Bronchial epithelial cell (primary cell): ENCODE measurements at regions not wholly inside any gene's neighbourhood (a gene's known extent, or its start where the extent isn't known, plus 50 kb on each side); places are given as distances from the start of the nearest gene placed in this dataset.

Experiments used
- DNase-seq: peaks from one replicate; pipeline ENCODE4 v3.0.0-alpha.2; 2010; ENCODE audit warnings: low read depth
- FAIRE-seq: peaks from 2 replicates; lab custom pipeline; 2011; peaks lifted over from hg19 to GRCh38; lab: Jason Lieb, UNC
- H3K27me3 ChIP-seq: 2 replicates; pipeline ENCODE4 v1.5.1; 2011; ENCODE audit warnings: low read length; ENCODE audit not compliant: control insufficient read depth, insufficient read depth
- H3K36me3 ChIP-seq: 2 replicates; pipeline ENCODE4 v1.5.1; 2011; ENCODE audit warnings: low read length; ENCODE audit not compliant: control insufficient read depth, insufficient read depth
- H3K4me3 ChIP-seq: 2 replicates; pipeline ENCODE4 v1.5.1; 2011; ENCODE audit warnings: mild to moderate bottlenecking, low read depth, low read length, control low read depth
- TF ChIP-seq, protein P1 (sequence below): IDR thresholded peaks from 2 replicates; pipeline ENCODE4 v1.5.1; 2011; ENCODE audit warnings: mild to moderate bottlenecking, moderate library complexity, low read length, control low read depth, inconsistent platforms; ENCODE audit not compliant: insufficient read depth, severe bottlenecking

DNA sequence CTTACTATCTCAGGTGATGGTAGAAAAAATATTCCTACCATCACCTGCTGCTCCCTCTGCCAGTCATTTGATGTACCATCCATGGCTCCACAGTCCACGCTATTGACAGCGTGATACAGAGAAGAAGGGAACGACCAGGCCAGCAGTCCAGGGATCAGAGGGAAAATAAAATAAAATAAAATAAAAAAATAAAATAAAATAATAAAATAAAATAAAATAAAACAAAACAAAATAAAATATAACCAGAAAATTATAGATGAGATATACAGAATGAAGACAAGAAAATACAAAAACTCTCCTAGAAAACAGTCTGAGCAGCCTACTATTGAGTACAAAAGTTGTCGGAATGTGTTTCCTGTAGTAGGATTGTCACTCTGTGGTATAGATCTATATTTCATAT lies 619.4 kb upstream of the TMPRSS15 start:
- Histone ChIP-seq H3K36me3 (no peaks in the 10 kb centered on the region), H3K4me3 (no peak overlapping the region), H3K27me3 (no peaks in the 10 kb centered on the region)
- no peak for FAIRE-seq
- TF ChIP-seq, protein P1, sequence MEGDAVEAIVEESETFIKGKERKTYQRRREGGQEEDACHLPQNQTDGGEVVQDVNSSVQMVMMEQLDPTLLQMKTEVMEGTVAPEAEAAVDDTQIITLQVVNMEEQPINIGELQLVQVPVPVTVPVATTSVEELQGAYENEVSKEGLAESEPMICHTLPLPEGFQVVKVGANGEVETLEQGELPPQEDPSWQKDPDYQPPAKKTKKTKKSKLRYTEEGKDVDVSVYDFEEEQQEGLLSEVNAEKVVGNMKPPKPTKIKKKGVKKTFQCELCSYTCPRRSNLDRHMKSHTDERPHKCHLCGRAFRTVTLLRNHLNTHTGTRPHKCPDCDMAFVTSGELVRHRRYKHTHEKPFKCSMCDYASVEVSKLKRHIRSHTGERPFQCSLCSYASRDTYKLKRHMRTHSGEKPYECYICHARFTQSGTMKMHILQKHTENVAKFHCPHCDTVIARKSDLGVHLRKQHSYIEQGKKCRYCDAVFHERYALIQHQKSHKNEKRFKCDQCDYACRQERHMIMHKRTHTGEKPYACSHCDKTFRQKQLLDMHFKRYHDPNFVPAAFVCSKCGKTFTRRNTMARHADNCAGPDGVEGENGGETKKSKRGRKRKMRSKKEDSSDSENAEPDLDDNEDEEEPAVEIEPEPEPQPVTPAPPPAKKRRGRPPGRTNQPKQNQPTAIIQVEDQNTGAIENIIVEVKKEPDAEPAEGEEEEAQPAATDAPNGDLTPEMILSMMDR, result no peak
- no peak for DNase-seq

DNA sequence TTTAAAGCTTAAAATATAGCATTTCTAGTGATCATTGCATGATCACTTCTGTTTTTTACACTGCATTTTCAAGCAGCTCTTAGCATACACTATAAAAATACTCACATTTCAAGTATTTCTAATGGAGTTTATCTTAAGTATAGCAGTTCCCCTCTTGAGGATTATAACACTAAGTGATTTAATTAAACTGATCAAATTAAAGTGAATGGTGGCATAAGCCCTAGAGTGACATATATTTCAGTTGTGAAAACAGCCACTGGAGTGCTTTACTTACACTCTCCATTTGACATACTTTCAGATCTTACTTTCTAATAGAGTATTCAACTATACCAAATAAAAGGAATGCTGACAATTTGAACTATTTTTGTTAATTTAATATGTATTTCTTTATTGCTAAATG lies 623.3 kb upstream of the TMPRSS15 start:
- no peak overlapping the region for H3K4me3 ChIP-seq
- DNase-seq (no peak), FAIRE-seq (no peak)
- TF ChIP-seq, protein P1, result no peak
- no peaks in the 10 kb centered on the region for H3K27me3 ChIP-seq
- no peaks in the 10 kb centered on the region for H3K36me3 ChIP-seq

GRCh38 chr21:19029816-19030215 lies 626.2 kb upstream of the TMPRSS15 start:
- FAIRE-seq (no peak), DNase-seq (no peak)
- TF ChIP-seq, protein P1, result no peak
- Histone ChIP-seq H3K4me3 (no peak overlapping the region), H3K27me3 (no peaks in the 10 kb centered on the region), H3K36me3 (no peaks in the 10 kb centered on the region)

DNA sequence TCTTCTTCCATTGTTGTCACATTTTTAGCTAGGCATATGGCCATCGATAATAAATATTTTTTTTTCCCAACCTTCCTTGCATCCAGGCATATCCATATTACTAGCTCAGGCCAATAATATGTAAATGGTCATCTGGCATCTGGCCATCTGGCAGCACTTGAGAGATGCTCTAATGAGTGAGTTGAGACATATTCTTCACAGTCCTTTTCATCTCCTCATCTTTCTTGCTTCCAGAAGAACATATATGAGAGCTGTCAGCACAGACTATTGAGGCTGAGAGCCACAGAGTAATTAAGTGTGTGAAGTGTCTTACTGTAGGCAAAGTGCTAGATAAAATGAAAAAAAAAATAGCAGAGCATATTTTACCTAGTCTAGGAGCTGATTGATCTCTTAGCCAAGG lies 628.4 kb upstream of the TMPRSS15 start:
- H3K4me3 ChIP-seq, result no peak overlapping the region
- H3K36me3 ChIP-seq, result no peaks in the 10 kb centered on the region
- TF ChIP-seq, protein P1, result no peak
- FAIRE-seq (no peak), DNase-seq (no peak)
- H3K27me3 ChIP-seq, result no peaks in the 10 kb centered on the region

- H3K4me3 ChIP-seq, result no peak overlapping the region
- TF ChIP-seq, protein P1, result no peak
- no peak for DNase-seq
- no peaks in the 10 kb centered on the region for H3K36me3 ChIP-seq
- H3K27me3 ChIP-seq, result no peaks in the 10 kb centered on the region
- no peak for FAIRE-seq
Observed at GRCh38 chr21:19034041-19034440, 630.5 kb upstream of the TMPRSS15 start.

DNA sequence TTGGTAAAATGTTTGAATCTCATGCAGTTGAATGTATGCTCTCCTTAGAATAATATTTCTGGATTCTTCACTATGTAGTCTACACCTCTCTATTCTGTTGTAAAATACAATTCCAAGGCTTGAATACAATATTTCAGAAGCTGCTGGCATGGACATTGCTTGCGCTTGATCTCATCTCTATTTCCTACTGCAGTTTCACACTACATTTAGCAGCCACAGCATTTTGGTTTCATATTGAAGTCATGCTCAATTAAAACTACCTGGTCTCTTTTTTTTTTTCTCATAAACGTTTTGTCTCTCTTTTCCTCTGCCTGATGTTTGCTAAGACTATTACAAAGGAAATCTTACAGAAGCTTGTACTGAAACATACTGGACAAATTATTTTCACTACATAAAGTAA lies 631.0 kb upstream of the TMPRSS15 start:
- H3K36me3 ChIP-seq, result no peaks in the 10 kb centered on the region
- no peak for FAIRE-seq
- TF ChIP-seq, protein P1, result no peak
- no peak for DNase-seq
- H3K27me3 ChIP-seq, result no peaks in the 10 kb centered on the region
- no peak overlapping the region for H3K4me3 ChIP-seq
